ACC112 (cell line): ENCODE measurements at regions not wholly inside any gene's neighbourhood (a gene's known extent, or its start where the extent isn't known, plus 50 kb on each side); places are given as distances from the start of the nearest gene placed in this dataset.

Source experiments
- H2AFZ ChIP-seq: fragments of 200-600 bp; sonication (generic); one replicate; pipeline ENCODE4 v1.6.0; 2017; ENCODE audit warnings: antibody characterized with exemption, low read length; ENCODE audit not compliant: unreplicated experiment
- H3K27ac ChIP-seq: fragments of 200-600 bp; sonication (generic); 2 replicates; pipeline ENCODE4 v1.5.1; 2014; ENCODE audit warnings: low read depth, mild to moderate bottlenecking, antibody characterized with exemption, low read length, moderate library complexity
- H3K27me3 ChIP-seq: fragments of 200-600 bp; sonication (generic); 2 replicates; pipeline ENCODE4 v1.6.1; 2014; ENCODE audit warnings: mild to moderate bottlenecking, antibody characterized with exemption, low read length, moderate library complexity, mixed read lengths; ENCODE audit not compliant: insufficient read depth
- H3K36me3 ChIP-seq: fragments of 200-600 bp; sonication (generic); 2 replicates; pipeline ENCODE4 v1.6.1; 2016; ENCODE audit warnings: mild to moderate bottlenecking, antibody characterized with exemption, low read length, moderate library complexity, mixed read lengths; ENCODE audit not compliant: insufficient read depth
- H3K4me1 ChIP-seq: fragments of 200-600 bp; sonication (generic); one replicate; pipeline ENCODE4 v1.6.1; 2016; ENCODE audit warnings: low read length, mixed read lengths; ENCODE audit not compliant: insufficient read depth, unreplicated experiment, control insufficient read depth
- H3K4me3 ChIP-seq: fragments of 200-600 bp; sonication (generic); 2 replicates; pipeline ENCODE4 v1.5.1; 2014; ENCODE audit warnings: mild to moderate bottlenecking, low read depth, low read length
- H3K79me2 ChIP-seq: fragments of 200-600 bp; sonication (generic); one replicate; pipeline ENCODE4 v1.6.0; 2016; ENCODE audit warnings: low read length; ENCODE audit not compliant: control insufficient read depth, unreplicated experiment, insufficient read depth

DNA sequence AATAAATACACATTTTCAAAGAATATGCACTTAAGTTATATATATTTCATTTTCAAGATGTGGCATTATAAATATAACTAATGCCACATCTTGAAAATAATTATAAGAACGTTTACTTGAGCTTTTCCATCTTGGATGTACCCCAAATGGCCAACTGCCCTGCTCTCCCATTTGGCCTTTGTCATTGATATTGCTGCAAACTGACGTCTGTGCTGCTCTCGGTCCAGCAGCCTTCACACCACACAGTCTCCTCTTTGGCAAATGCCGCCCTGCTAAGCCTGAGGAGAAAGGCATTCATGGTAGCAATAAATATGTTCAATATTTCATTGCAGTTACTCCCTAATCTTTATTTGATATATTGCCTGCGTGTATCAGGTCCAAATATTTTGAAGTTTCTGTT is 384.6 kb upstream of the ADARB2 start:
- H2AFZ ChIP-seq: no peak overlapping the region
- no peaks in the 10 kb centered on the region for H3K36me3 ChIP-seq
- no peak overlapping the region for H3K4me3 ChIP-seq
- H3K27me3 ChIP-seq: no peaks in the 10 kb centered on the region
- no peaks in the 10 kb centered on the region for H3K4me1 ChIP-seq
- H3K27ac ChIP-seq: no peak overlapping the region
- H3K79me2 ChIP-seq: no peaks in the 10 kb centered on the region

DNA sequence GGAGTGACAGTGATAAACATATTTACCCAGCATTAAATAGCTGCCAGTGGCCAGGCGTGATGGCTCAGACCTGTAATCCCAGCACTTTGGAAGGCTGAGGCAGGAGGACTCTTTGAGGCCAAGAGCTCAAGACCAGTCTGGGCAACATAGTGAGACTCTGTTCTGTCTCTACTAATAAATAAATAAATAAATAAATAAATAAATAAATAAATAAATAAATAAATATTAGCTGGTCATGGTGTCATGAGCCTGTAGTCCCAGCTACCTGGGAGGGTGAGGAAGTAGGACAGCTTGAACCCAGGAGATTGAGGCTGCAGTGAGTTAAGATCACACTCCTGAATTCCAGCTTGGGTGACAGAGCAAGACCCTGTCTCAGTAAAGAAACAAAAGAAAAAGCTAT is 384.0 kb upstream of the ADARB2 start:
- no peaks in the 10 kb centered on the region for H3K27me3 ChIP-seq
- no peaks in the 10 kb centered on the region for H3K36me3 ChIP-seq
- H3K27ac ChIP-seq: no peak overlapping the region
- no peaks in the 10 kb centered on the region for H3K4me1 ChIP-seq
- no peak overlapping the region for H2AFZ ChIP-seq
- H3K4me3 ChIP-seq: no peak overlapping the region
- no peaks in the 10 kb centered on the region for H3K79me2 ChIP-seq

DNA sequence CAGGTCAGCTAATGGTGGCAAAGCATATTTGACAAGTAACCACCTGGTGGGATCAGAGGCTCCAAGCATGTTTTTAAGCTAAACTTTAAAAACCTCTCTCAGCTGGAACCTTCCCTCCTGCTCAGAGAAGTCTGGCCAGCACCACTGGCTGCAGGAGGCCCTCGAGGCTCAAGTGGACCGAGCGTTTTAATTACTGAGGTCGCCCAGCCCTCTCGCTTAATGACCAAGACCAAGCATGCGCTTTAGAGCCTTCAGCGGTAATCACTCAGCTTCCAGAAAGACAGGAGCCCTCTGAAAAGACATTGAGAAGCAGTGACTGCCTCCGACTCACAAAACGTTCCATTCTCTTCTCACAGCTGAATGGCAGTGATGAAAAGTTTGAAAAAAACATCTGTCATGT is 383.4 kb upstream of the ADARB2 start:
- no peak overlapping the region for H3K27ac ChIP-seq
- no peak overlapping the region for H3K4me3 ChIP-seq
- no peak overlapping the region for H2AFZ ChIP-seq
- H3K36me3 ChIP-seq: no peaks in the 10 kb centered on the region
- no peaks in the 10 kb centered on the region for H3K79me2 ChIP-seq
- H3K27me3 ChIP-seq: no peaks in the 10 kb centered on the region
- H3K4me1 ChIP-seq: no peaks in the 10 kb centered on the region

DNA sequence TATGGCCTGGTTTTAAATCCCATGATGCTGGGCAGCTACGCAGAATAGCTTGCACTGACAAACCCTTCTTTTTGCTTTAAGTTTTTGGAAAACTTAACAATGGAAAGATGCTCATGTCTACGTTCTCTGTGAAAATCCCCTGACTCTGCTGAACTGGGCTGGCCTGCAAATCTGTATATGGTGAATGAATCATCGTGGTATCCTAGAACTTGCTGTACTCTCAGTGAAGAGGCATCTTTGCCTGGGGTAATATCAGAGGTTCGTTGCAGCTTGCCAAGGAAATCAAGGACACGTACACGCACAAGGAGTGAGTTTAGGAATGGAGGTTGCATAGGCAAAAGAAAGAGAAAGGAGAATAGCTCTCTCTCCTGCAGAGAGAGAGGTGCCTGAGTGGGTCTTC is 382.0 kb upstream of the ADARB2 start:
- H3K27me3 ChIP-seq: no peaks in the 10 kb centered on the region
- H3K4me1 ChIP-seq: no peaks in the 10 kb centered on the region
- no peaks in the 10 kb centered on the region for H3K36me3 ChIP-seq
- H2AFZ ChIP-seq: no peak overlapping the region
- no peak overlapping the region for H3K4me3 ChIP-seq
- no peaks in the 10 kb centered on the region for H3K79me2 ChIP-seq
- no peak overlapping the region for H3K27ac ChIP-seq

DNA sequence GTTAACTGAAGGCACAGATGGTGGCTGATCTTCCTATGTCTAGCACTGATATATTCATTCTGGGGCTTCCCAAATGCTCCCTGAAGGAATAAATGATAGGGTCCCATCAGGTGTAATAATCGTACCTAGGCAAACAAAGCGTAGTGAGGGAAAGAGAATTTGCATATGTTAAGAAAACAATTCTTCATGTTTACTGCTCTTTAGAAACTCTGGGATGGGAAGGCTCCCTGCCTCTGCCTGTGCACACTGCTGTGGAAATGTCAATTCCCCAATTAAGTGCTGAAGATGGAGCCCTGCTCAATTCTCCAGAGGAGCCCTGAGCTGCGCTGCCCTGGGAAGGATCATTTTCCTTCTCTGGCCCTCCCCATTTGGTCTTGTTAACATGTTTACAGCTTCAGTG is 380.9 kb upstream of the ADARB2 start:
- H3K79me2 ChIP-seq: no peaks in the 10 kb centered on the region
- H3K27me3 ChIP-seq: no peaks in the 10 kb centered on the region
- H3K4me3 ChIP-seq: no peak overlapping the region
- H3K4me1 ChIP-seq: no peaks in the 10 kb centered on the region
- H2AFZ ChIP-seq: no peak overlapping the region
- no peak overlapping the region for H3K27ac ChIP-seq
- no peaks in the 10 kb centered on the region for H3K36me3 ChIP-seq

DNA sequence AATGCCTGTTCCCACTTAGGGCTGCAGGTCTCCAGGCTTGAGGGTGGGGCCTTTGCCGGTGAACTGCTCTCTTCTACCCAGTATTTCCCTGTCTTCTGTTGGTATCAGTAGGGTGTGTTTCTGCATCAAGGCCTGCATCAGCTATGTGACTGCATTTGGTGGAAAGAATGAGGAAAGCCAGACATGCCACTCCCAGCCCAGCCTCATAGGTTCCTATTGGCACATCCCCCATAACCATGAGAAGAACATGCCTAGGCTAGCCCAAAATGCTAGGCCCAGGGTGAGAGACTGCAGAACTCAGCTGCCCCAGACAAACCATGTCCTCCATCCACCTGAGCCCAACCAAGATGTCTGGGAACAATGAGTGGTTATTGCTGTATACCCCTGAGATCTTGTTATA is 380.3 kb upstream of the ADARB2 start:
- Histone ChIP-seq H3K27me3 (no peaks in the 10 kb centered on the region), H3K4me3 (no peak overlapping the region), H3K27ac (no peak overlapping the region), H3K79me2 (no peaks in the 10 kb centered on the region), H2AFZ (no peak overlapping the region), H3K4me1 (no peaks in the 10 kb centered on the region), H3K36me3 (no peaks in the 10 kb centered on the region)

DNA sequence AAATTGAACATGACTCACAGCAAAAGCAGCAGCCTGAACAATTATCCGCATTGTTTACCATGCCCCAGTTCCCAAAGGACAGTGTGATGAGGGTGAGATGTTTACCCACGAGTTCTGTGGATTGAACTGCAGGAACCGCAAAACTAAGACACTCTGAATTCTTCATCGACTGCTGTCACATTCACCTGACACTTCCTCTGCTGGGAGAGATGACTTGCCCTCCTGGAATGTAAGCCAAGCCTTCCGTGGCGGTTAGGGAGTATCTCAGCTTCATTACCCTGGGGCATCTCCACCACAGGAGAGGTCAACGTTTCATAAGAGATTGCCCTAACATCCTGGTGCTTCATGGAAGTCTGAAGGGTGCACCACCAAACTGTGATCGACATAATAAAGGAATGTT is 374.6 kb upstream of the ADARB2 start:
- Histone ChIP-seq H3K27me3 (no peaks in the 10 kb centered on the region), H3K27ac (no peak overlapping the region), H2AFZ (no peak overlapping the region), H3K79me2 (no peaks in the 10 kb centered on the region), H3K36me3 (no peaks in the 10 kb centered on the region), H3K4me3 (no peak overlapping the region), H3K4me1 (no peaks in the 10 kb centered on the region)

DNA sequence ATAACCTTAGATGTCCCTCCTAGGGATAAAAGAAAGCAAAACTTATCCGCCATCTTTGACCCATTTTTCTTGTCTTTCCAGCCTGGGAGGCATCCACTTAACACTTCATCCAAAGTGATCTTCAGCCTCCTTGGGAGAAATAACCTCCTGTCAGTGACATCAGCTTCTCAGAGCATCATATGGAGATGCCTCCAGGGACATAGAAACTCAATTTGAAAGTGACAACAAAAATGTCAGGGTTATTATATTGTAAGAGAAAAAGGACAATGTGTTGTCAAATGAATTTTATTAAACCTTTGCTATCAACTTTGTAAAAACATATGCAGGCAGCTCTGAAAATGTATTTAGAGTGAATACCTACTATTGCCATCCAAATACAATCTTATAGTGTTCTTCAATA is 371.2 kb upstream of the ADARB2 start:
- Histone ChIP-seq H3K79me2 (no peaks in the 10 kb centered on the region), H3K36me3 (no peaks in the 10 kb centered on the region), H3K4me3 (no peak overlapping the region), H3K27ac (no peak overlapping the region), H2AFZ (no peak overlapping the region), H3K4me1 (no peaks in the 10 kb centered on the region), H3K27me3 (no peaks in the 10 kb centered on the region)

DNA sequence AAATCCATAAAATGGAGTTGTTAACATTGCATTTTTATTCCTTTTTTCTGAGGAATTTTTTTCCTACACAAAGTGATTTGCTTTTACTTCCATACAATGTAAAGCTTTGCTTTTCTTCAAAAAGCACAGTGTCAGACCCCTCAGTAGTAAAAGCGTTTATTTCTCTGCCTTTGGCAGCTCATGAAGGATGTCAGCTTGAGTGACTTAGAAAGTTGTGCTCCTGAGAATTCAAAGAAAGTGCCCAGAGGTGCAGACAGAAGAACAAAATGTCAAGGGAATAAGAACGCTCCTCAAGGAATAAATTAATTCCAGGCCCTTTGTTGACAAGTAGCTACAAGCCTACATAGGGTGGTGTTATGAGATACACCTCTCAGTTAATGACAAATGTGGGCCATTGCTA is 369.3 kb upstream of the ADARB2 start:
- Histone ChIP-seq H3K27me3 (no peaks in the 10 kb centered on the region), H3K27ac (no peak overlapping the region), H3K79me2 (no peaks in the 10 kb centered on the region), H2AFZ (no peak overlapping the region), H3K4me3 (no peak overlapping the region), H3K4me1 (no peaks in the 10 kb centered on the region), H3K36me3 (no peaks in the 10 kb centered on the region)

DNA sequence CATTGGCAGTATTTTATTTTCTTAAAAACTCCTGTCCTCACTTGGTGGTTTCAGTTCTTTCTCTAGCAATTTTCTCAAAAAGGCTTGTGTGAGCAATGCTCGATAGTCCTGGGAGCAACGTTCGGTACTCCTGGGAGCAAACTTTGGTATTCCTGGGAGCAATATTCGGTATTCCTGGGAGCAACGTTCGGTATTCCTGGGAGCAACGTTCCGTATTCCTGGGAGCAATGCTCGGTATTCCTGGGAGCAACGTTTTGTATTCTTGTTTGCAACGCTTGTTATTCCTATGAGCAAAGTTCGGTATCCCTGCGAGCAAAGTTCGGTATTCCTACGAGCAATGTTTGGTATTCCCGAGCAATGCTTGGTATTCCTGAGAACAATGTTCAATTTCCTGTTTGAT is 362.0 kb upstream of the ADARB2 start:
- Histone ChIP-seq H3K4me1 (no peaks in the 10 kb centered on the region), H3K4me3 (no peak overlapping the region), H3K36me3 (no peaks in the 10 kb centered on the region), H3K79me2 (no peaks in the 10 kb centered on the region), H2AFZ (no peak overlapping the region), H3K27me3 (no peaks in the 10 kb centered on the region), H3K27ac (no peak overlapping the region)

DNA sequence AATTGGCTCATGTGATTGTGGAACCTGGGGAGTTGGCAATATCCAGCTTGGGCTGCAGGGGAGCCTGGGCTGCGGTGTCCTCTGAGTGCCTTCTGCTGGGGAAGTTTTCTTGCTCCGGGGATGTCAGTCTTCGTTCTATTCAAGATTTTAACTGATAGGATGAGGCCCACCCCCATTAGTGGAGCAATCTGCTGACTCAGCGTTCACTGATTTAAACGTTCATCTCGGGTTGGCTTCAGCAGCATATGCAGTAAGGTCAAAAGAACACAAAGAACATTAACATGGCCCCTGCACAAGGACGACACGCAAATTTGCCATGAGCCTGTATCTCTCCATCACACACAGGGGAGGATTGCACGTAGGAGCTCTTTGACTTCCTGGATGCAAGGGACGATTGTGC is 360.6 kb upstream of the ADARB2 start:
- no peak overlapping the region for H3K27ac ChIP-seq

DNA sequence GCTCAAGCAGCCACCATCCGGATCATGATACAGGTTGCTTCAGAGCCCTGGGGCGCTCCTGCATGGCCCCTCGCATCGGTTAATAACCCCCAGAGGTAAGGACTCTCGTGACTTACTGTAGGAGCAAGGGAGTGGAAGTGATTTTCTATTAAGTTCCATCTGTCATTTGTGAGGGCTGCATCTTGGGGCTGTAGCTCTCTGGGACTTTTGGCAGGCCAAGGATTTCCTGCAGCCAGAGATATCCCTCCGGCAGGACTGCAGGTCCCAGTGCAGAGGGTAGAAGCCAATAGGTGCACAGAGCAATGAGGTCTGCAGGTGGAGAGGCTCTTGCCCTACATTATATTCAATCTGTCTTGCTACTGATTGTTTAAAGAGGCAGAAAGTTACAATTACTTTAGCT is 356.8 kb upstream of the ADARB2 start:
- Histone ChIP-seq H3K27me3 (no peaks in the 10 kb centered on the region), H3K79me2 (no peaks in the 10 kb centered on the region), H2AFZ (no peak overlapping the region), H3K4me3 (no peak overlapping the region), H3K36me3 (no peaks in the 10 kb centered on the region), H3K4me1 (no peaks in the 10 kb centered on the region), H3K27ac (no peak overlapping the region)

More for the DNA sequence above, 360.6 kb upstream of the ADARB2 start:
- no peaks in the 10 kb centered on the region for H3K27me3 ChIP-seq
- no peaks in the 10 kb centered on the region for H3K79me2 ChIP-seq
- no peak overlapping the region for H3K4me3 ChIP-seq
- H3K4me1 ChIP-seq: no peaks in the 10 kb centered on the region
- H2AFZ ChIP-seq: no peak overlapping the region
- no peaks in the 10 kb centered on the region for H3K36me3 ChIP-seq
